Type B pancreatic cell (in vitro differentiated cells): ENCODE measurements at regions not wholly inside any gene's neighbourhood (a gene's known extent, or its start where the extent isn't known, plus 50 kb on each side); places are given as distances from the start of the nearest gene placed in this dataset.

Experiments
- DNase-seq: peaks from one replicate; pipeline ENCODE4 v3.0.0; 2021; ENCODE audit warnings: mixed read lengths; ENCODE audit not compliant: unreplicated experiment; ENCODE audit errors: extremely low spot score
- H3K27ac Mint-ChIP-seq: 2 replicates; pipeline ENCODE4 v1.8.0; 2021; ENCODE audit warnings: mild to moderate bottlenecking, mixed read lengths
- H3K27me3 Mint-ChIP-seq: 2 replicates; pipeline ENCODE4 v1.8.0; 2021; ENCODE audit warnings: mixed read lengths
- H3K36me3 Mint-ChIP-seq: 2 replicates; pipeline ENCODE4 v1.8.0; 2021; ENCODE audit warnings: mixed read lengths
- H3K4me1 Mint-ChIP-seq: one replicate; pipeline ENCODE4 v1.8.0; 2021; ENCODE audit warnings: mixed read lengths; ENCODE audit not compliant: unreplicated experiment
- H3K4me3 Mint-ChIP-seq: 2 replicates; pipeline ENCODE4 v1.8.0; 2021; ENCODE audit warnings: mild to moderate bottlenecking, mixed read lengths
- H3K9me3 Mint-ChIP-seq: 2 replicates; pipeline ENCODE4 v1.8.0; 2021; ENCODE audit warnings: mixed read lengths
- TF ChIP-seq, protein P1 (sequence below): fragments of 200-600 bp; sonication (generic); conservative IDR thresholded peaks from 2 replicates; pipeline ENCODE4 v1.5.0; 2021; ENCODE audit warnings: antibody characterized with exemption, mild to moderate bottlenecking

DNA sequence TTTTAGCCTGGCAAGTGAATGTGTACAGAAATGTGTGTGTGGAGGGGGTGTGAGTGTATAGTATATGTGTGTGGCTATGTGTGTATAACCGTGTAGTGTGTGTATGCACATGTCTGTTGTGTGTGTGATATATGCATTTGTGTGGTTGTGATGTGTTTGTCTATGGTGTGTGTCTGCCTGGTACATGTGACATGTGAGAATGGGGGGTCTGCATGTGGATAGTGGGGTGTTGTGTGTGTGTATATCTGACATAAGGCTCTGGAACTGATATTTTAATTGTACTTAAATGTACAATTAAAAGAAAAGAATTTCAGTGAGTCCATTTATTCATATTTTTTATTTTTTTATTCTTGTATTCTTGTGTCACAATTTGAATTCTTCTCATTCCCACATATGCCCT is 57.2 kb upstream of the CNR1 start:
- H3K36me3 Mint-ChIP-seq, result no peaks in the 10 kb centered on the region
- no peak overlapping the region for H3K4me3 Mint-ChIP-seq
- no peak for DNase-seq
- no peaks in the 10 kb centered on the region for H3K4me1 Mint-ChIP-seq
- H3K9me3 Mint-ChIP-seq, result no peaks in the 10 kb centered on the region
- TF ChIP-seq, protein P1, sequence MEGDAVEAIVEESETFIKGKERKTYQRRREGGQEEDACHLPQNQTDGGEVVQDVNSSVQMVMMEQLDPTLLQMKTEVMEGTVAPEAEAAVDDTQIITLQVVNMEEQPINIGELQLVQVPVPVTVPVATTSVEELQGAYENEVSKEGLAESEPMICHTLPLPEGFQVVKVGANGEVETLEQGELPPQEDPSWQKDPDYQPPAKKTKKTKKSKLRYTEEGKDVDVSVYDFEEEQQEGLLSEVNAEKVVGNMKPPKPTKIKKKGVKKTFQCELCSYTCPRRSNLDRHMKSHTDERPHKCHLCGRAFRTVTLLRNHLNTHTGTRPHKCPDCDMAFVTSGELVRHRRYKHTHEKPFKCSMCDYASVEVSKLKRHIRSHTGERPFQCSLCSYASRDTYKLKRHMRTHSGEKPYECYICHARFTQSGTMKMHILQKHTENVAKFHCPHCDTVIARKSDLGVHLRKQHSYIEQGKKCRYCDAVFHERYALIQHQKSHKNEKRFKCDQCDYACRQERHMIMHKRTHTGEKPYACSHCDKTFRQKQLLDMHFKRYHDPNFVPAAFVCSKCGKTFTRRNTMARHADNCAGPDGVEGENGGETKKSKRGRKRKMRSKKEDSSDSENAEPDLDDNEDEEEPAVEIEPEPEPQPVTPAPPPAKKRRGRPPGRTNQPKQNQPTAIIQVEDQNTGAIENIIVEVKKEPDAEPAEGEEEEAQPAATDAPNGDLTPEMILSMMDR, result no peak
- no peaks in the 10 kb centered on the region for H3K27me3 Mint-ChIP-seq
- no peak overlapping the region for H3K27ac Mint-ChIP-seq

- Mint-ChIP-seq H3K4me3 (no peak overlapping the region), H3K9me3 (no peaks in the 10 kb centered on the region), H3K36me3 (no peaks in the 10 kb centered on the region), H3K4me1 (no peaks in the 10 kb centered on the region), H3K27ac (no peak overlapping the region), H3K27me3 (peaks cover 3% of the 10 kb centered on the region)
- DNase-seq, result no peak
- TF ChIP-seq, protein P1, result no peak
Observed at GRCh38 chr6:88220493-88220892, 54.3 kb upstream of the CNR1 start.

- Mint-ChIP-seq H3K4me1 (no peaks in the 10 kb centered on the region), H3K4me3 (no peak overlapping the region), H3K9me3 (no peaks in the 10 kb centered on the region), H3K27ac (no peak overlapping the region), H3K36me3 (no peaks in the 10 kb centered on the region), H3K27me3 (peaks cover 5% of the 10 kb centered on the region)
- TF ChIP-seq, protein P1, result no peak
- no peak for DNase-seq
Observed at GRCh38 chr6:88216182-88216581, 50.0 kb upstream of the CNR1 start.
